PC-3 (cell line): ENCODE measurements at regions not wholly inside any gene's neighbourhood (a gene's known extent, or its start where the extent isn't known, plus 50 kb on each side); places are given as distances from the start of the nearest gene placed in this dataset.

Experiments used
- ATAC-seq: fragments of 200-7000 bp; cut with Tn5 transposase; 2 replicates; pipeline ENCODE4 v1.9.1; 2020; ENCODE audit warnings: mild to moderate bottlenecking, moderate library complexity
- BruUV-seq: library from RNA; stranded (reverse); fragments of 400-500 nt; replicated peaks from 2 replicates; lab custom pipeline; 2021; lab: Mats Ljungman, UMichigan
- CTCF ChIA-PET: fragments of 300-600 bp; sonication (Branson Sonifier 250); formaldehyde crosslinking; loops from one replicate; lab custom pipeline; 2022; ENCODE audit warnings: antibody characterized with exemption; lab: Charles Lee
- POLR2A ChIA-PET: fragments of 300-600 bp; sonication (Branson Sonifier 250); formaldehyde crosslinking; loops from one replicate; lab custom pipeline; 2022; ENCODE audit warnings: antibody characterized with exemption; ENCODE audit not compliant: unreplicated experiment; lab: Charles Lee
- DNase-seq: peaks from one replicate; pipeline ENCODE4 v3.0.0-alpha.2; 2015
- H2AFZ ChIP-seq: fragments of 300-600 bp; sonication (generic); 2 replicates; pipeline ENCODE4 v1.6.0; 2016; ENCODE audit warnings: antibody characterized with exemption, low read length
- H3F3A ChIP-seq: fragments of 300-600 bp; sonication (generic); one replicate; pipeline ENCODE4 v1.6.0; 2017; ENCODE audit warnings: antibody characterized with exemption, low read length, control low read depth, mild to moderate bottlenecking; ENCODE audit not compliant: unreplicated experiment
- H3K27ac ChIP-seq: fragments of 300-600 bp; sonication (generic); 2 replicates; pipeline ENCODE4 v1.5.1; 2016; ENCODE audit warnings: mild to moderate bottlenecking, low read length
- H3K27me3 ChIP-seq: fragments of 300-600 bp; sonication (generic); 2 replicates; pipeline ENCODE4 v1.6.1; 2016; ENCODE audit warnings: low read length, mixed read lengths
- H3K36me3 ChIP-seq: fragments of 300-600 bp; sonication (generic); 2 replicates; pipeline ENCODE4 v1.6.1; 2016; ENCODE audit warnings: low read depth, mixed run types, low read length, mixed read lengths
- H3K4me1 ChIP-seq: fragments of 300-600 bp; sonication (generic); 2 replicates; pipeline ENCODE4 v1.5.1; 2016; ENCODE audit warnings: low read length; ENCODE audit not compliant: insufficient read depth
- H3K4me2 ChIP-seq: fragments of 300-600 bp; sonication (generic); 2 replicates; pipeline ENCODE4 v1.6.0; 2016; ENCODE audit warnings: low read length
- H3K4me3 ChIP-seq: fragments of 300-600 bp; sonication (generic); 2 replicates; pipeline ENCODE4 v1.5.1; 2016; ENCODE audit warnings: mild to moderate bottlenecking, low read length, mixed read lengths
- H3K79me2 ChIP-seq: fragments of 300-600 bp; sonication (generic); 2 replicates; pipeline ENCODE4 v1.6.1; 2017; ENCODE audit warnings: low read length, mixed read lengths
- H3K9ac ChIP-seq: fragments of 300-600 bp; sonication (generic); 2 replicates; pipeline ENCODE4 v1.6.0; 2016; ENCODE audit warnings: mild to moderate bottlenecking, low read length
- H3K9me2 ChIP-seq: fragments of 300-600 bp; sonication (generic); replicated peaks from 2 replicates; pipeline ENCODE4 v1.6.1; 2016; ENCODE audit warnings: mixed run types, low read length, mixed read lengths
- H3K9me3 ChIP-seq: fragments of 300-600 bp; sonication (generic); 2 replicates; pipeline ENCODE4 v1.6.1; 2016; ENCODE audit warnings: low read length, mixed read lengths
- H4K20me1 ChIP-seq: fragments of 300-600 bp; sonication (generic); 2 replicates; pipeline ENCODE4 v1.6.1; 2016; ENCODE audit warnings: low read length, mixed read lengths
- EZH2 ChIP-seq: fragments of 300-600 bp; sonication (generic); IDR thresholded peaks from one replicate; pipeline ENCODE4 v1.6.1; 2017; ENCODE audit warnings: antibody characterized with exemption, mild to moderate bottlenecking, low read length; ENCODE audit not compliant: unreplicated experiment
- EZH2phosphoT487 ChIP-seq: fragments of 300-600 bp; sonication (generic); IDR thresholded peaks from 2 replicates; pipeline ENCODE4 v1.6.1; 2018; ENCODE audit warnings: mild to moderate bottlenecking, antibody characterized with exemption, low read length, borderline replicate concordance
- intact Hi-C: fragments of 100-400 bp; cut with micrococcal nuclease; formaldehyde crosslinking; loops from 2 replicates; pipeline ENCODE4 v1.9.0; 2023
- TF ChIP-seq, protein P1 (sequence below): fragments of 300-600 bp; sonication (generic); conservative IDR thresholded peaks from 2 replicates; pipeline ENCODE4 v1.5.1; 2017; ENCODE audit warnings: antibody characterized with exemption, low read depth, mild to moderate bottlenecking, low read length

DNA sequence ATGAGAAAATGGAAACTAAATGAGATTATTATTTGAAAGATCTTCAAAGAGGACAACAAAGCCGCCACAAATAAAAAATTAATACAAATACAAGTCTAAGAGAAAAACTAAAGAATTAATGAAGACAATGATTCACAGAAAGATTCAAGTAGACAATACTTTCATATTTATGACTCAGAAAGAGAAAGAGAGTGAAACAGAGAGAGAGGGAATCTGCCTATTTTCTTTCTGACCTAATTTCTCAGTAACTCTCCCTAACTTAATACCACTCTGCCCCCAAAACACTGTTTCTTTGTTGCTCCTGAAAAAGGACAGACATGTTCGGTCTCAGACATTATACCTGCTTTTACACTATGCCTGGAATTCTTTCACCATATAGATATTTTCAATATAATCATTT is 259.1 kb downstream of the SLC6A15 start:
- ChIA-PET POLR2A (no interaction called here), CTCF (no interaction called here)
- Histone ChIP-seq H4K20me1 (no peaks in the 10 kb centered on the region), H3K9me2 (no peaks in the 10 kb centered on the region), H3K27ac (no peak overlapping the region), H3K27me3 (no peaks in the 10 kb centered on the region), H3K4me2 (no peak overlapping the region), H3K9ac (no peak overlapping the region), H3F3A (no peaks in the 10 kb centered on the region), H2AFZ (no peak overlapping the region), H3K4me3 (no peak overlapping the region), H3K9me3 (no peaks in the 10 kb centered on the region), H3K4me1 (no peaks in the 10 kb centered on the region), H3K36me3 (no peaks in the 10 kb centered on the region), H3K79me2 (no peaks in the 10 kb centered on the region)
- no TSS peak for BruUV-seq
- ATAC-seq (no peak), DNase-seq (no peak)
- intact Hi-C loops = no loop called here
- TF ChIP-seq, protein P1, sequence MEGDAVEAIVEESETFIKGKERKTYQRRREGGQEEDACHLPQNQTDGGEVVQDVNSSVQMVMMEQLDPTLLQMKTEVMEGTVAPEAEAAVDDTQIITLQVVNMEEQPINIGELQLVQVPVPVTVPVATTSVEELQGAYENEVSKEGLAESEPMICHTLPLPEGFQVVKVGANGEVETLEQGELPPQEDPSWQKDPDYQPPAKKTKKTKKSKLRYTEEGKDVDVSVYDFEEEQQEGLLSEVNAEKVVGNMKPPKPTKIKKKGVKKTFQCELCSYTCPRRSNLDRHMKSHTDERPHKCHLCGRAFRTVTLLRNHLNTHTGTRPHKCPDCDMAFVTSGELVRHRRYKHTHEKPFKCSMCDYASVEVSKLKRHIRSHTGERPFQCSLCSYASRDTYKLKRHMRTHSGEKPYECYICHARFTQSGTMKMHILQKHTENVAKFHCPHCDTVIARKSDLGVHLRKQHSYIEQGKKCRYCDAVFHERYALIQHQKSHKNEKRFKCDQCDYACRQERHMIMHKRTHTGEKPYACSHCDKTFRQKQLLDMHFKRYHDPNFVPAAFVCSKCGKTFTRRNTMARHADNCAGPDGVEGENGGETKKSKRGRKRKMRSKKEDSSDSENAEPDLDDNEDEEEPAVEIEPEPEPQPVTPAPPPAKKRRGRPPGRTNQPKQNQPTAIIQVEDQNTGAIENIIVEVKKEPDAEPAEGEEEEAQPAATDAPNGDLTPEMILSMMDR = no peak
- TF ChIP-seq EZH2 (no peak), EZH2phosphoT487 (no peak)

DNA sequence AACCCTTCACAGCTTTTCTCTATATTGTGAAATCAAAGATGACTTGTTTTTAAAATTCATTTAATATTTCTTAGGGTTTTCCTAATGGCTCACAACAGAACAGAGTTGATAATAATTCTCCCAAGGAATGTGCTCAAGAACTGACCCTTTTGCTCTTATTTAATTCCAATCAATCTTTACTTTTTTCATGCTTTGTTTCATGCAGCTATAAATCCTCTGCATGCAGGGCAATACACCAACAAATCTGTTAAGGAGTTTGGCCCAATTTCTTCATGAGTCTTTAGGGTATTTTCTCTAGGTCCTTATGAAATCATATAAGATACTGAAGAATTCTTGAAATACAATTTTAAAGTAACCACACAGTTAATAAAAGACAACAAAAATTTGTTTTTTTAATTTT is 264.2 kb downstream of the SLC6A15 start:
- CTCF ChIA-PET = no interaction called here
- no peak overlapping the region for H2AFZ ChIP-seq
- H3K79me2 ChIP-seq = no peaks in the 10 kb centered on the region
- no peaks in the 10 kb centered on the region for H3K9me2 ChIP-seq
- no peaks in the 10 kb centered on the region for H3F3A ChIP-seq
- no peaks in the 10 kb centered on the region for H4K20me1 ChIP-seq
- no peaks in the 10 kb centered on the region for H3K27me3 ChIP-seq
- H3K4me3 ChIP-seq = no peak overlapping the region
- intact Hi-C loops = no loop called here
- no TSS peak for BruUV-seq
- no peaks in the 10 kb centered on the region for H3K4me1 ChIP-seq
- no peak overlapping the region for H3K4me2 ChIP-seq
- no peak for TF ChIP-seq EZH2
- no peak for TF ChIP-seq EZH2phosphoT487
- TF ChIP-seq, protein P1 = no peak
- POLR2A ChIA-PET = no interaction called here
- H3K9ac ChIP-seq = no peak overlapping the region
- no peaks in the 10 kb centered on the region for H3K9me3 ChIP-seq
- H3K27ac ChIP-seq = no peak overlapping the region
- no peak for ATAC-seq
- DNase-seq = no peak
- no peaks in the 10 kb centered on the region for H3K36me3 ChIP-seq

DNA sequence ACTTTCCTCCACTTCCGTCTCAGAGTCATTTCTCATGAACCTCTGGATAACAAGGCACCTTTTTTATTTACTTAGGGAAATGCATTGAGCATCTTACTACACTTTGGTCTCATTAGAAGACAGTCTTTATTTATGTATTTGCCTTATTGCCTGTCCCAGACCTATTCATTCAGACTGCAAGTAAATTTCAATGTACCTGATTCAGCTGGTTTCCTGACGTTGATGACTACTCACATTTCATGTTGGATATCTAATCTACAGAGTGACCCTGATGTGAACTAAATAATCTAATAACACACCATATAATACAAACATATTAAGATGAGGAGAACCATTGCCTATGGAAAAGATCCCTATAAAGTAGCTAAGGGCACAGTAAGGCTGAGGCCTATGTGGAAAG is 267.7 kb downstream of the SLC6A15 start:
- Histone ChIP-seq H4K20me1 (no peaks in the 10 kb centered on the region), H3K4me3 (no peak overlapping the region), H3K9me3 (no peaks in the 10 kb centered on the region), H3K36me3 (no peaks in the 10 kb centered on the region), H3K4me2 (no peak overlapping the region), H3K27ac (no peak overlapping the region), H3K4me1 (no peaks in the 10 kb centered on the region), H2AFZ (no peak overlapping the region), H3F3A (no peaks in the 10 kb centered on the region), H3K9me2 (no peaks in the 10 kb centered on the region), H3K79me2 (no peaks in the 10 kb centered on the region), H3K9ac (no peak overlapping the region), H3K27me3 (no peaks in the 10 kb centered on the region)
- ATAC-seq (no peak), DNase-seq (no peak)
- CTCF ChIA-PET = no interaction called here
- no peak for TF ChIP-seq EZH2
- no peak for TF ChIP-seq EZH2phosphoT487
- TF ChIP-seq, protein P1 = no peak
- no TSS peak for BruUV-seq
- POLR2A ChIA-PET = no interaction called here
- intact Hi-C loops = no loop called here
